KBM-7 (cell line): ENCODE measurements at regions not wholly inside any gene's neighbourhood (a gene's known extent, or its start where the extent isn't known, plus 50 kb on each side); places are given as distances from the start of the nearest gene placed in this dataset.
"Not testable (repeated sequence)": the region's sequence is repeated elsewhere in the genome, so short reads cannot be mapped to it uniquely, and the experiment has no call there.

Experiments used
- DNase-seq: peaks from one replicate; pipeline ENCODE4 v3.0.0-alpha.2; 2015
- in situ Hi-C: fragments of 300-500 bp; cut with MboI; formaldehyde crosslinking; loops from 2 replicates; pipeline ENCODE4 v1.14.3; 2020; ENCODE audit warnings: low sequenced_read_pairs, low pct_unique_long_range_greater_than_20kb, mixed read lengths

- in situ Hi-C loops: no loop called here
- no peak for DNase-seq
Observed at GRCh38 chr5:84437673-84438315, 53.1 kb upstream of the EDIL3 start.

- in situ Hi-C loops: no loop called here
- DNase-seq: no peak
Observed at GRCh38 chr5:84436866-84437265, 52.2 kb upstream of the EDIL3 start.

DNA sequence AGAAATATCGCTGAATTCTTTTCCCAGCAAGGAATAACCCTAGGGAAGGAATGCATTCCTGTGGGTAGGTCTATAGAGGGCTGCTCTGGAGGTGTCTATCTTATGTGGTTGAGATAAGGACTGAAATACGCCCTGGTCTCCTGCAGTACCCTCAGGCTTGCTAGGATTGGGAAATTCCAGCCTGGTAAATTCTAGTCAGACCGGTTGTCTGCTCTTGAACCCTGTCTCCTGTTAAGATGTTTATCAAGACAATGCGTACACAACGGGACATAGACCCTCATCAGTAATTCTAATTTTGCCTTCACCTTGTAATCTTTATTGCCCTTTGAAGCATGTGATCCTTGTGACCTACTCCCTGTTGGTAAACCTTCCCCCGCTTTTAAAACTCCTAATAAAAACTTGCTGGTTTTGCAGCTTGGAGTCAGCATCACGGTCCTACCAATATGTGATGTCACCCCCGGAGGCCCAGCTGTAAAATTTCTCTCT lies 51.2 kb upstream of the EDIL3 start:
- in situ Hi-C loops, DNase-seq: not testable (repeated sequence)
